GM23338 (cell line): ENCODE measurements at regions not wholly inside any gene's neighbourhood (a gene's known extent, or its start where the extent isn't known, plus 50 kb on each side); places are given as distances from the start of the nearest gene placed in this dataset.

Source experiments
- CTCF ChIP-seq, 2 experiments: fragments of 200-600 bp in 1 of 2; sonication (generic) in 1 of 2; conservative IDR thresholded peaks; 2 replicates each; pipeline versions ENCODE4 v1.5.1 to v1.6.1; 2016 to 2017; ENCODE audit warnings: antibody characterized with exemption in 2 of 2, low read depth in 2 of 2, mild to moderate bottlenecking in 2 of 2, moderate library complexity in 1 of 2
- EZH2phosphoT487 ChIP-seq: fragments of 200-600 bp; sonication (generic); IDR thresholded peaks from one replicate; pipeline ENCODE4 v1.8.1; 2018; ENCODE audit warnings: antibody characterized with exemption; ENCODE audit not compliant: unreplicated experiment
- POLR2AphosphoS5 ChIP-seq: IDR thresholded peaks from 2 replicates; pipeline ENCODE4 v1.6.1; 2016; ENCODE audit warnings: antibody characterized with exemption, low read depth

GRCh38 chr2:122055521-122055931 lies 300.1 kb downstream of the TSN start:
- TF ChIP-seq EZH2phosphoT487 (no peak), CTCF (conservative IDR thresholded peaks at IDR 0.05; ENCODE audit: low read depth in 2 of 2) (no peak), POLR2AphosphoS5 (no peak)
